IPS-15b (cell line): ENCODE measurements at regions not wholly inside any gene's neighbourhood (a gene's known extent, or its start where the extent isn't known, plus 50 kb on each side); places are given as distances from the start of the nearest gene placed in this dataset.
"Not testable (repeated sequence)": the region's sequence is repeated elsewhere in the genome, so short reads cannot be mapped to it uniquely, and the experiment has no call there.

Experiments
- H3K27me3 ChIP-seq: one replicate; pipeline ENCODE4 v1.6.1; 2013; ENCODE audit warnings: low read length; ENCODE audit not compliant: control insufficient read depth, insufficient read depth
- H3K36me3 ChIP-seq: one replicate; pipeline ENCODE4 v1.6.1; 2013; ENCODE audit warnings: low read length; ENCODE audit not compliant: control insufficient read depth, insufficient read depth
- H3K4me1 ChIP-seq: one replicate; pipeline ENCODE4 v1.6.1; 2013; ENCODE audit warnings: mild to moderate bottlenecking, low read length; ENCODE audit not compliant: control insufficient read depth, insufficient read depth
- H3K4me3 ChIP-seq: one replicate; pipeline ENCODE4 v1.5.1; 2013; ENCODE audit warnings: low read depth, low read length
- H3K9ac ChIP-seq: one replicate; pipeline ENCODE4 v1.6.1; 2013; ENCODE audit warnings: low read depth, mild to moderate bottlenecking, low read length
- H3K9me3 ChIP-seq: one replicate; pipeline ENCODE4 v1.6.1; 2013; ENCODE audit warnings: mild to moderate bottlenecking, low read length; ENCODE audit not compliant: control insufficient read depth, insufficient read depth

DNA sequence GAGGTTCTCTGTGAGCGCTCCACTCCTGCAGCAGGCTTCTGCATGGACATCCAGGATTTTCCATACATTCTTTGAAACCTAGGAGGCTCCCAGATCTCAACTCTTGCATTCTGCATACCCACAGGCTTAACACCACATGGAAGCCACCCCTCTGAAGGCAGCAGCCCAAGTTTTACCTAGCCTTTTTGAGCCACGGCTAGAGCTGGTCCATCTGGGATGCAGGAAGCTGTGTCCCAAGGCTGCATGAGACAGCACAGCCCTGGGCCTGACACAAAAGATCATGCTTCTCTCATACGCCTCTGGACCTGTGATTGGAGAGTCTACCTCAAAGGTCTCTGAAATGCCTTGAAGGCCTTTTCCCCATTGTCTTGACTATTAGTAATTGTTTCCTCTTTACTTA lies 53.6 kb upstream of the RPRM start:
- Histone ChIP-seq H3K27me3 (no peaks in the 10 kb centered on the region), H3K9me3 (peaks cover 9% of the 10 kb centered on the region), H3K36me3 (no peaks in the 10 kb centered on the region), H3K4me3 (no peak overlapping the region), H3K4me1 (peaks cover 18% of the 10 kb centered on the region), H3K9ac (no peak overlapping the region)

DNA sequence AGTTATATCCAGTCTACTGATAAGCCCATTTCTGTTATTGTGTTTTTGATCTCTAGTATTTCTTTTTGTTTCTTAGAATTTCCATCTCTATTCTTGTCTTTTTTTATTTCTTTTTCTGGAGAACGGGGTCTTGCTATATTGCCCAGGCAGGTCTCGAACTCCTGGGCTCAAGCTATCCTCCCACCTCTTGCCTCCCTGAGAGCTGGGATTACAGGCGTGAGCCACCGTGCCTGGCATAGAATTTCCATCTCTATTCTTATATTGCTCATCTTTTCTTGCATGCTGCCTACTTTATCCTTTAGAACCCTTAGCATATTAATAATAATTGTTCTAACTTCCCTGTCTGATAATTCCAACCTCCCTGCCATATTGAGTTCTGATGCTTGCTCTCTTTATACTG lies 55.2 kb upstream of the RPRM start:
- not testable (repeated sequence) for H3K36me3 ChIP-seq, H3K9me3 ChIP-seq, H3K4me3 ChIP-seq, H3K27me3 ChIP-seq
- peaks cover 18% of the 10 kb centered on the region for H3K4me1 ChIP-seq
- peak overlapping the region; percentile 5 for H3K9ac ChIP-seq

DNA sequence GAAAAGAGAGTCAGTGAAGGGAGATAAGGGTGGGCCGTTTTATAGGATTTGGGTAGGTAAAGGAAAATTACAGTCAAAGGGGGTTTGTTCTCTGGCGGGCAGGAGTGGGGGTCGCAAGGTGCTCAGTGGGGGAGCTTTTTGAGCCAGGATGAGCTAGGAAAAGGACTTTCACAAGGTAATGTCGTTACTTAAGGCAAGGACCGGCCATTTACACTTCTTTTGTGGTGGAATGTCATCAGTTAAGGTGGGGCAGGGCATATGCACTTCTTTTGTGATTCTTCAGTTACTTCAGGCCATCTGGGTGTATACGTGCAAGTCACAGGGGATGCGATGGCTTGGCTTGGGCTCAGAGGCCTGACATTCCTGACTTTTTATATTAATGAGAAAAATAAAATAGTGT lies 56.0 kb upstream of the RPRM start:
- not testable (repeated sequence) for H3K9ac ChIP-seq, H3K36me3 ChIP-seq

DNA sequence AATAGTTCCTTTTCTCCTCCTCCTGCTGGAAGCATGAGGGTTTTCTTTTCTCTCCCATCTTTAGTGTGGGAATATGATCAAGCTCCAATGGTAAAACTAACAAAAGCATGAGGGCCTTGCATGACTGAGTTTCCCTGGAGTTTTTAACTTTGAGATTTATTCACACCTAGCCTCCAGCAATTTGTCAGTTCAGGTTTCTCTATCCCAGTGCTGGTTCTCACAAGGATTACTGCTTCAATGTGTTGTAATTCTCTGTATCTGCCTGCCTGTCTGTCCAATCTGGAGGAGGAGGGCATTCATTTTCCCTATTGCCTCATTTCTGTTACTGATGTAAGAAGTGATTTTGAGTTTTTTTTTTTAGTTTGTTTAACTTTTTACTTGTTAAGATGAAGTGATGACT lies 57.6 kb upstream of the RPRM start:
- no peaks in the 10 kb centered on the region for H3K27me3 ChIP-seq
- H3K9ac ChIP-seq: no peak overlapping the region
- H3K9me3 ChIP-seq: no peaks in the 10 kb centered on the region
- H3K4me3 ChIP-seq: no peak overlapping the region
- H3K4me1 ChIP-seq: peaks cover 18% of the 10 kb centered on the region
- H3K36me3 ChIP-seq: peaks cover 4% of the 10 kb centered on the region

More for the DNA sequence above, 56.0 kb upstream of the RPRM start:
- not testable (repeated sequence) for H3K4me3 ChIP-seq, H3K27me3 ChIP-seq, H3K9me3 ChIP-seq
- peaks cover 18% of the 10 kb centered on the region for H3K4me1 ChIP-seq

DNA sequence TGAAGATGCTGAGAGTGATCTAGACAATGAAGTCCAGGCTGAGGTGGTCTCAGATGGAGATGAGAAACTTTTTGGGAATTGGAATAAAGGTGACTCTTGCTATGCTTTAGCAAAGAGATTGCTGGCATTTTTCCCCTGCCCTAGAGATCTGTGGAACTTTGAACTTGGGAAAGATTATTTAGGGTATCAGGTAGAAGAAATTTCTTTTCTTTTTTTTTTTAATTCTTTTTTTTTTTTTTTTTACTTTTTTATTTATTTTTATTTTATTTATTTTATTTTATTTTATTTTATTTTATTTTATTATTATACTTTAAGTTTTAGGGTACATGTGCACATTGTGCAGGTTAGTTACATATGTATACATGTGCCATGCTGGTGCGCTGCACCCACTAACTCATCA lies 59.5 kb upstream of the RPRM start:
- not testable (repeated sequence) for H3K9ac ChIP-seq, H3K36me3 ChIP-seq, H3K4me3 ChIP-seq, H3K9me3 ChIP-seq, H3K27me3 ChIP-seq
- H3K4me1 ChIP-seq: peaks cover 11% of the 10 kb centered on the region

DNA sequence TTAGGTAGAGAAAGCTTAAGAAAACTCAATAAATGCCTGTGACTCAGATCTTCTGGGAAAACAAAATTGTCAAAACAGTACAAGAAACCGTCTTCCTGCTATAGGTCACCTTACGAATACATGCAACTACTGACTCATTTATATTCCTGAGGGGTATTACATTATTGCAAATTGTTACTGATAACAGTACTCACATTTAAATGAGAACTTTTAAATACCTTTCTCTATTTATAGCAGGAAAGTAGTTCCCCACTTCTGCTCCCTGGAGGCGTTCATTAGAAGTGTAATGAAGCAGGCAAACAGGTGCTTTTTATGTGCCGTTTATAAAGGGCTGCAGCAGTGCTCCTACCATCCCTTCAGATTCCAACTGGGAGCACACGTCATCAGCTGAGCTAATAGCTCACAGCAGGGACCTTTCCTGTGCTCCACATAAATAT lies 65.1 kb upstream of the RPRM start:
- no peaks in the 10 kb centered on the region for H3K9me3 ChIP-seq
- no peak overlapping the region for H3K4me3 ChIP-seq
- H3K36me3 ChIP-seq: peaks cover 4% of the 10 kb centered on the region
- H3K27me3 ChIP-seq: no peaks in the 10 kb centered on the region
- no peak overlapping the region for H3K9ac ChIP-seq
- peaks cover 6% of the 10 kb centered on the region for H3K4me1 ChIP-seq

DNA sequence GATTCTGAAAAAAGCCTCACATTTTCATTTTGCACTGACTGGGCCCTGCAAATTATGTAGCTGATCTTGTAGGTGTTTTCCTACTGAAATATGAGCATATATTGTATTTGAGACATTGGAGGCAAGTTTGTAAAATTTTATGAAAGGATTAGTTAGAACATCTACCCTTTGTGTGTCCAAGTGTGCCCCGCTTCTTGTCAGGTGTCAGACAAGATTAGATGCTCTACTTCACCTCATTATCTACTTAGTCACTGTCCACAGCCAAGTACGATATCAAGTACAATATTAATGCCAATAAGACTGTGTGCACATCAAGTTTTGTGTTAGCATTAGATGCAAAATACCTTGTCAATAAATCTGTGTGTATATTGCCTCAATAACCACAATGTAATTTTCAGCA lies 67.8 kb upstream of the RPRM start:
- Histone ChIP-seq H3K9me3 (no peaks in the 10 kb centered on the region), H3K4me3 (no peak overlapping the region), H3K9ac (no peak overlapping the region), H3K36me3 (no peaks in the 10 kb centered on the region), H3K4me1 (peaks cover 6% of the 10 kb centered on the region), H3K27me3 (no peaks in the 10 kb centered on the region)

DNA sequence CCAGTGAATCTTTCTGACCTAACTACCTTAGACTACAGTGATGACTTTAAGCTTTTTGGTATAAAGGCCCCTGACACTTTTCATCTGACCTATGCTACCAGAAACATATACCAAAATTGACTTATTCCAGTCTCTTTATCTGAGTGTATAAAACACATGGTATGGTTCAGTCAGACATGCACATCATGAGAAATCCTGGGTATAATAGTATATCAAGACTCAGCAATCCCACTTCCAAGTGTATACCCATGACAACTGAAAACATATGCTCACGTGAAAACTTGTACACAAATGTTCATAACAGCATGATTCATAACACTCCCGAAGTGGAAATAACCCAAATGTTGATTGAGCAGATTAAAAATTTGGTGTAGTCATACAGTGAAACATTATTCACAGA lies 70.0 kb upstream of the RPRM start:
- H3K27me3 ChIP-seq: no peaks in the 10 kb centered on the region
- no peak overlapping the region for H3K9ac ChIP-seq
- no peak overlapping the region for H3K4me3 ChIP-seq
- H3K4me1 ChIP-seq: peaks cover 6% of the 10 kb centered on the region
- H3K36me3 ChIP-seq: no peaks in the 10 kb centered on the region
- H3K9me3 ChIP-seq: no peaks in the 10 kb centered on the region

DNA sequence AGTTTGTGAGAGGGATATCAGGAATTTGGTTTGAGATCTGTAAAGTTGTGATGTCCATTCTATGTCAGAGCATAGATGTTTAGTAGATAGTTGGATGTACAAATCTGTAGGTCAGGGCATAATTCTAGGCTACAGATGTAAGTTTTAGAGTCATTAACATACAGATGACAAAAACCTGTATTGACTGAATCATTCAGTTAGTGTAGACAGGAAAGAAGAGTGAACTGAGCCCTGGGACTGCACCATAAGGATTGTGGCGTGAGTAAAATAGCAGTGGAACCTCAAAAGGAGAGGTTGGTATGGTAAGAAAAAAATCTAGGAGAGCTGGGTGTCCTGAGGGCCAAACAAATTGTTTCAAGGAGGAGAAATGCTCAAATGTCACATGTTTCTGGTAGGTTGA lies 73.1 kb upstream of the RPRM start:
- no peaks in the 10 kb centered on the region for H3K27me3 ChIP-seq
- H3K36me3 ChIP-seq: no peaks in the 10 kb centered on the region
- no peak overlapping the region for H3K9ac ChIP-seq
- H3K4me1 ChIP-seq: no peaks in the 10 kb centered on the region
- no peak overlapping the region for H3K4me3 ChIP-seq
- no peaks in the 10 kb centered on the region for H3K9me3 ChIP-seq

DNA sequence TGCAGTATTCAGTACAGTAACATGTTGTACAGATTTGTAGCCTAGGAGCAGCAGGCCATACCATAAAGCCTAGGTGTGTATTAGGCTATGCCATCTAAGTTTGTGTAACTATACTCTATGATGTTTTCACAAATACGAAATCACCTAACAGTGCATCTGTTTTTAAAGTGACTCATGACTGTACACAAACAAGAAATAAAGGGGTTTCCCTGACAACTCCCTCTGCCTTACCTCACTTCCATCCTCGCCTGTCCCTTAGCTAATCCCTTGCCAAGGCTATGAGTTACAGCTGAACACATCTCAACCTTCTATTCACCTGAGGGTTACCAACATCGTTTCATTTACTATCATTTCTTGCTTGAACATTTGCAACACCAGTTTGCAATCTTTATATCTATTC lies 78.6 kb upstream of the RPRM start:
- Histone ChIP-seq H3K9me3 (no peaks in the 10 kb centered on the region), H3K4me3 (no peak overlapping the region), H3K36me3 (no peaks in the 10 kb centered on the region), H3K9ac (no peak overlapping the region), H3K27me3 (no peaks in the 10 kb centered on the region), H3K4me1 (no peaks in the 10 kb centered on the region)

DNA sequence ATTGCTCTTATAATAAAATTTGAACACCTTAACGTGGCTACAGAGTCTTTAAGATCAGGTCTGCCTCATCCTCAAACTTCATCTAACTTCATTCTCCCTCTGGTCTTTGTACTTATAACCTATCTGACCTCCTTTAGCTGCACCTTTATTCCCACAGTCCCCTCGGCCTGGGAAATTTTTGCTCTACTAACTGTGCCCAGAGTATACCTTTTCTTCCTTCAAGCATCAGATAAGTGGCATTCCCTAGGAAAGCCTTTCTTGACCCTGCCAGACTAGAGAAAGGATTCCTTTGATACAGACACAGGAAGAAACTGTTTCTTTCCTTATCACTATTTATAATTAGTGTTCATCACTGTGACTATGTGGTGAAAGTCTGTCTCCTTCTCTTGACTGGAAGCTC lies 79.2 kb upstream of the RPRM start:
- no peaks in the 10 kb centered on the region for H3K4me1 ChIP-seq
- no peaks in the 10 kb centered on the region for H3K9me3 ChIP-seq
- H3K27me3 ChIP-seq: no peaks in the 10 kb centered on the region
- H3K36me3 ChIP-seq: no peaks in the 10 kb centered on the region
- no peak overlapping the region for H3K9ac ChIP-seq
- H3K4me3 ChIP-seq: no peak overlapping the region

DNA sequence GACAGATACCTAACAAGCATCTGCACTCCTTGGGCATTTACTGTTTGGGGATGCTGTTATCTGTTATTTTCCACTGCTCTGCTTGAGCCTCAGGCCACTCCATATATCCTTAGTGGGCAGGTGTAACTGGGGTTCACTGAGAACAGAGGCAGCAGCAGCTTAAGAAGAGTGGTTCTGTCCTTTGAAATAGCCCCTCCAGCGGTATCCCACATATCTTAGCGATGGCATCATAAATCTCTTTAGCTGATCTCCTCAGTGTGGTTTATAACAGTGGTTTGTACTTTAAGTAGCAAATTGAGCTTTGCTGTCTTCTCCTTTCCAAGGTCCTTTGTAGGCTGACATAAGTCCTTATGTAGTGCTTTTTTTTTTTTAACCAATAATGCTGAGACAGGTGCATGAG lies 79.7 kb upstream of the RPRM start:
- no peaks in the 10 kb centered on the region for H3K36me3 ChIP-seq
- no peak overlapping the region for H3K4me3 ChIP-seq
- H3K4me1 ChIP-seq: no peaks in the 10 kb centered on the region
- no peaks in the 10 kb centered on the region for H3K27me3 ChIP-seq
- H3K9ac ChIP-seq: no peak overlapping the region
- H3K9me3 ChIP-seq: no peaks in the 10 kb centered on the region

DNA sequence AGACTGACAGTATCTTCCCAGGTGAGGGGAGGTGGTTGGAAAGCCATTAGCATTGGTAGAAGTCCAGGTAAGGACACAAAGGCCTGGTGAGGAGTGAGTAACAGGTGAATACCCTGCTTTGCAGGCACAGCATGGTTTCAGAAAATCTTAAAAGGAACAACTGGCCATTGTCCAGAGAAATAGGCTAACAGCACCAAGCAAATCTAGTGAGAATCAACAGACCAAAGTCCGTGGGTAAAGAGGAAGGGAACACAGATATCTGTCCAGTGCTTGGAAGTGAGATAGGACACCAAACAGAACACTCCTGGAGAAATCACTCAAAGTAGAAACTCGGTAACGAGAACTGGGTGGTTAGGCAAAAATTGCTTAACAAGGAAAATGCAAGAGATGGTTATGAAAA lies 88.8 kb upstream of the RPRM start:
- Histone ChIP-seq H3K4me1 (peaks cover 9% of the 10 kb centered on the region), H3K4me3 (no peak overlapping the region), H3K36me3 (no peaks in the 10 kb centered on the region), H3K9ac (no peak overlapping the region), H3K27me3 (no peaks in the 10 kb centered on the region), H3K9me3 (no peaks in the 10 kb centered on the region)
